ENCODE measurements at regions not wholly inside any gene's neighbourhood (a gene's known extent, or its start where the extent isn't known, plus 50 kb on each side); places are given as distances from the start of the nearest gene placed in this dataset.

- no peak for TF ChIP-seq CTCF (IDR thresholded peaks at IDR 0.05)
- no peak for TF ChIP-seq POLR2A (IDR thresholded peaks at IDR 0.05)
- TF ChIP-seq POLR2AphosphoS5 (IDR thresholded peaks at IDR 0.05): no peak
Measured at GRCh38 chr2:57465067-57465466, 581.5 kb upstream of the VRK2 start.
